NCI-H82 (cell line): ENCODE measurements at regions not wholly inside any gene's neighbourhood (a gene's known extent, or its start where the extent isn't known, plus 50 kb on each side); places are given as distances from the start of the nearest gene placed in this dataset.
A peak's percentile ranks its signal among the peaks of the same experiment; 100 is the strongest.
"Not testable (repeated sequence)": the region's sequence is repeated elsewhere in the genome, so short reads cannot be mapped to it uniquely, and the experiment has no call there.

ENCODE experiments used
- DNase-seq: peaks from one replicate; lab custom pipeline; 2025; lab: John Stamatoyannopoulos, UW

DNA sequence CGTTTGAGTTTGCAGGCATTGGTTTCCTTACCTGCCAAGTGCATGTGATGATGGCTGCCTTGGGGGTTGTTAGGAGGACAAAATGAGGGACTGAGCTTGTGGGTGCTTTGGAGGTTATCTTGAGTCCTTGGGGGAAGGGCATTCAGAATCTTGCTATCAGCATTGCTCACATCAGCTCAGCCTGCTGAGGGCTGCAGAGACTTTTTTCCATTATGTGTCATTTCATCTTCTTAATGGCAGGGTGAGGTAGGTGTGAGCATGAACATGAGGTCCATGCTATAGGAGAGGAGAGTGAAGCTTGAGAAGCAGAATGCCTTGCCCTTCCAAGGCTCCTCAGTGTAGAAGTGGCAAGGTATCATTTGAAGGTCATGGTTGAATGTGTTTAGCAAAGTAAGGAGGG lies 112.3 kb downstream of the MIAT start:
- no peak for DNase-seq

DNA sequence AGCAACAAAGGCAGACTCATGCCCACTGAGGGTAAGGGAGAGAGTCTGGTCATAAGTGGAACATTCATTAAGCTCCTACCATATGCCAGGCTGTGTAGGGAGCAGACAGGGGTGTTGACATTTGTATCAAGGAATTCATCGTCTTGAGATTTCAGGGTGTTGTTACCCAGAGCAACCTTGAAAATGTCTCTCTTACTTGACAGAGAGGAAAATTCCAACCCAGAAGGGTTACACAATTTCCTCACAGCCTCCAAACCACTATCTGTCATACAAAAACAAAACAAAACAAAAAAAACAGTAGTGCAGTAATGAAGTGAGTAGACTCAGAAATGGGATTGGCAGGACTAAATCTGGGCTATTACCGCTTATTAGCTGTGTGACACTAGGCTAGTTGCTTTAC lies 113.2 kb downstream of the MIAT start:
- no peak for DNase-seq

DNA sequence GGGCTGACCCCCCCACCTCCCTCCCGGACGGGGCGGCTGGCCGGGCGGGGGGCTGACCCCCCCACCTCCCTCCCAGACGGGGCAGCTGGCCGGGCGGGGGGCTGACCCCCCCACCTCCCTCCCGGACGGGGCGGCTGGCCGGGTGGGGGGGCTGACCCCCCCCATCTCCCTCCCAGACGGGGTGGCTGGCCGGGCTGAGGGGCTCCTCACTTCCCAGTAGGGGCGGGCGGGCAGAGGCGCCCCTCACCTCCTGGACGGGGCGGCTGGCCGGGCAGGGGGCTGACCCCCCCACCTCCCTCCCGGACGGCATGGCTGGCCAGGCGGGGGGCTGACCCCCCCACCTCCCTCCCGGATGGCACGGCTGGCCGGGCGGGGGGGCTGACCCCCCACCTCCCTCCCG lies 115.7 kb downstream of the MIAT start:
- not testable (repeated sequence) for DNase-seq

DNA sequence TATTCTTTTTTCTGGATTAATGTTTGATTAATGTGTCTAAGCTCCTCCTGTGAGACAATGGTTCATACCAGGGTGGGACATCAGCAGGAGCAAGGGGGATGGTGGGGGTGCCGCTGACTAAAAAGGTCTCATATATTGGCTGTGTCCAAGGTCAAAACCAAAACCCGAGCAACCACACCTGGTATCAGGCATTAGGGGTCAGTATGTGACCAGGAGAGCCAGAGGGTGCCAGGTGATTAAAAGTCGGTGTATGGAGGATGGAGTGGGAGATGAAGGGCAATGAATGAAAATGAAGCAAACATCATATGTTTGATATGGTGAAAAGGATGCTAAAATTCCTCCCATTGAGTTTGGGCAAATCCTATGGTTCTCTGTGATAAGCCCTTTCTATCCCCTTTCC lies 118.0 kb downstream of the MIAT start:
- no peak for DNase-seq

DNA sequence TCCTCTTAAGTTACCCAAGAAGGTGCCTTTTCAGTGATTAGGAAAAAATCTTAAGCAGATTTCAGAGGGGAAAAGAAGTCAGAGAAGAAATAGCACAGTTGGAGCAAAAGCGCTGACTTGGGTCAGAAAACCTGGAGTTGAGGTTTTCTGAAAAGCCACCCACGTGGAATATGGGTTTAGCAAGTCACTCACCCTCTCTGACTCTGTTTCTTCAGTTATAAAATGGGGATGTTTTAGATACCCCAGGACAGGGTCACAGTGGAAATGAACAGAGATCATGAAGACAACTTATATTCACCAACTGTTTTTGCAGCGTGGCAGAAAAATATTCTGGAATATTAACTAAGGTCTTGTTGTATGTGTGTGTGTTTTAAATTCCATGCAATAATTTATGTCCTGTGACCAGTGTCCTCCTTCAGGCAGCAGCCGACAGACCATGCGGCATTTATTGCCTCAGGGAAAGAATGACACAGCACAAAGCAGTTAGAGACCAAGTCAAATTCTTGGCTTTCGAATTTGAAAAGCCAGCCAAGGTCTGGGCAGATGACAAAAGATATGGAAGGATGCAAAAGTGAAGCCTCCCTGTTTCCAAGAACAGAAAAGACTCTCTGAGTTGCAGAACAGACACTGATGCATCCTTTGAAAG lies 119.9 kb downstream of the MIAT start:
- DNase-seq = no peak

DNA sequence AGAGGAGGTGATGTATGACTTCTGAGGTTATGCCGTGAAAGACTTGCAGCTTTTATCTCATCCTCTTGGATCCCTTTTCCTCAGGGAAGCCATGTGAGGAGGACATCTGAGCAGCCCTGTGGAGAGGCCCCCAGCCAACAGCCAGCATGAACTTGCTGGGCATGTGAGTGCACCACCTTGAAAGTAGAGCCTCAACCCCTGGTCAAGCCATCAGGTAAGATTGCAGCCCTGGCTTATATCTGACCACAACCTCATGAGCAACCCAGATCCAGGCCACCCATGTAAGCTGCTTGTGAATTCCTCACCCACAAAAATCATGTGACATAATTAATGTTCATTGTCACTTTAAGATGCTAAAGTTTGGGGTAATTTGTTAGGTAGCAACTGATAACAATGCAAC lies 121.0 kb downstream of the MIAT start:
- DNase-seq = no peak

DNA sequence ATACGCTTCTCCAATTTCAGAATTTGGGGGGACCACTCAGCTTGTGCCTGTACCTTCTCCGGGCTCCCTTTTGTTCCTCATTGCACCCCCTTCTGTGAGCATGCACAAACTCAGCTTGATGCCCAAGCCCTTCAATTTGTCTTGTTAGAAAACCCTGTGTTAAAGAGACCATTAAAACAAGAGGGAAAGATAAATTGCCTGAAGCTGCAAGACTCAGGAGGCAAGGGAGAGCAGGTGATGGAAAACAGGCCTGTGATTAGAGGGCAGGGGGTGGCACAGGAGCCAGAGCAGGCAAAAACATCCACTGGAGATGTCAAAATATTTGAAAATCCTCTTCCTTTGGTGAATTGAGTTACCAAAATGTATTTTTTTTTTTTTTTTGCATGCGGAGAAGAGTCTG lies 121.7 kb downstream of the MIAT start:
- DNase-seq = no peak

DNA sequence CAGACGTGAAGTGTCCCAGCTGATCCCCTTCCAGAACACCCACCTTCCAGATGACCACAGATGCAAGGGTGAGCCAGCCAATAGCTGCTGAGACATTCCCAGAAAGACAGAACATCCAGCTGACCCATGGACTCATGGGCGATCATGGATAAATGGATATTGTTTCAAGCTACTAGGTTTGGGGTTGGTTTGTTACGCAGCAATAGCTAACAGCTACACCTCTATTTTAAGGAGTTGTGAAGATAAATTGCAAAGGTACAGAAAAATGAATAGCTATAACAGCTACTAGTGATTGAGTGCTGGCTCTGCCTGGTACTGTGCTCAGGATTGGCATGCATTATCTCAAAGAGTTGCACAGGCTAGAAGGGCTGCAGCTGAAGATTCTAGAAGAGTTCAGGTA lies 122.5 kb downstream of the MIAT start:
- DNase-seq = no peak

DNA sequence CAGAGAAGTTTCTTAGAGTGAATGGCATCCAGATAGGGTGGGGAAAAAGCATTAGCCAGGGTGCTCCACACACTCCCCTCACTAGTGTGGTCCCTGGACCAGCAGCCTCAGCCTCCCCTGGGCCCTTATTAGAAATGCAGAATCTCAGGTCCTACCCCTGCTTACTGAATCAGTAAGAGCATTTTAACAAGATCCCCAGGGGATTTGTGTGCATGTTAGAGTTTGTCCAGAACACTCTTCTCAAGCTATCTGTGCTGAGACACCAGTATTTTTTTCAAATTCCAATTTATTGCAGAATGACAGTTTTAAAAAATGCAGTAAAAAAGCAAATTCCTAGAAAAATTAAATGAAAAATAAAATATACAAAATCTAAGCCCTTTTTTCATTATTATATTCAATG lies 123.1 kb downstream of the MIAT start:
- no peak for DNase-seq

DNA sequence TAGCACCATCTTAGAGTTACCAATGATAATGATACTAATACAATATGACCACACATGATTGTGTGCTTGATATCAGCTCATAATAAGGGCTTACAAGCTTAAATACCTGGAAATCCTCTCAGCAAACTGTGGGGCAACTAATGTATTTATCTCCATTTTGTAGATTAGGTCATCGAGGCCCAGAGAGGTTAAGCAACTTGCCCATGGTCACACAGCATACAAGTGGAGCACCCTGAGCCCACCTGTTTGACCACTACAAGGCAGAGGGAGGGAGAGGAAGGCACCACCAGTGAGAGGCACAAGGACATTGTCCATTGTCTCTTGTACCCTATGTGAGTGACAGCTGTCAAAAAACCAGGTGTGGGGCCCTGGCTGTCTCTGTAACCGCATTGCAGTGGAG lies 123.7 kb downstream of the MIAT start:
- no peak for DNase-seq

DNA sequence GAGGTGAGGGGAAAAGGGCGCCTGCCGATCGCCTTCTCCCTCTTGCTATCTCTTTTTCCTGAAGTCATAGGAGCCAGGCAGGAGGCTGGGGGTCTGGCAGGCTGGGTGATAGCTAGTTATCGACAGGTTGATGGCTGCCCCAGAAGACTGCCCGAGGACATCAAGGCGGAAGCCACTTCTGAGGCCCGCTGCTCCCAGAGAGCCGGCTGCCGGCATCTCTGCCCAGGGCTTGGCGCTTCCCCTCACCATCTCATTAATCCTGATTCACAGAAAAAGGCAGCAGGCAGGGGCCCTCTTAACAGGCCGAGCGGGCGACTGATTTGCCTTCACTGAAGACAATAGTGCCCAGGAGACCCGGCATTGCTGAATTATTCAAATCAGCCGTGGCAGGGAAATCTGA lies 124.2 kb downstream of the MIAT start:
- no peak for DNase-seq

DNA sequence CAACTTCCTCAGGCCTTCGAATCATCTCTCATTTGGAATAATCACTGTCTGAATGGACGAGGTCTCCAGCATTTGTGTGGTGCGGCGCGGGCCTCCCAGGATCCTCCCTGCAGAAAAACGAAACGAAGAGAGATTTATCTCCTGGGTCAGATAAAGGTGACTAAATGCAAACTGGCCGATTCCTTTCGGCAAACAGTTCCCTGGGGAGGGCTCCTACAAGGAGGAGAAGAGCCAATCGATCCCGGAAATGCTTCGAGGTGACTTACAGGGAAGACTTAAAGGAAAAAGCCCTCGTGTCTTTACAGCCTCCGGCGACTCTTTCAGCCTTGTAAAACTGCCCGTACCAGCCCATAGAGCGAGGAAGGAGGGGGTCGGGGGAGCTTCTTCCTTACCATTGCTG lies 126.5 kb downstream of the MIAT start:
- DNase-seq = no peak

DNA sequence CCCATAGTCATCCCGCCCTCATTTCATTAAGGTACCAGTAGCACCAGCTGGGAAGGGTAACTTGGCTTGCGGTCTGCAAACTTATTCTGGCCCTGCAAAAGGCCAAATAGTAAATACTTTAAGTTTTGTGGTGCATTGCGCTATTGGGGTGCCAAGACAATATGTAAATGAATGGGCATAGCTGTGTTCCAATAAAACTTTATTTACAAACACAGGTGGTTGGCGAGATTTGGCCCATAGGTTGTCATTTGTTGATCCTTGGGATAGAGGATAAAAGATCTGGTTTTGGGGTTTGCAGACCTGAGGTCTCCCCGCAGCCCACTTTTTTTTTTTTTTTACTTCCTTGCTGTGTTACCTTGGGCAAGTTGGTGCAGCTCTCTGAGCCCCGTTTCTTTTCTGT lies 127.4 kb downstream of the MIAT start:
- DNase-seq = no peak

DNA sequence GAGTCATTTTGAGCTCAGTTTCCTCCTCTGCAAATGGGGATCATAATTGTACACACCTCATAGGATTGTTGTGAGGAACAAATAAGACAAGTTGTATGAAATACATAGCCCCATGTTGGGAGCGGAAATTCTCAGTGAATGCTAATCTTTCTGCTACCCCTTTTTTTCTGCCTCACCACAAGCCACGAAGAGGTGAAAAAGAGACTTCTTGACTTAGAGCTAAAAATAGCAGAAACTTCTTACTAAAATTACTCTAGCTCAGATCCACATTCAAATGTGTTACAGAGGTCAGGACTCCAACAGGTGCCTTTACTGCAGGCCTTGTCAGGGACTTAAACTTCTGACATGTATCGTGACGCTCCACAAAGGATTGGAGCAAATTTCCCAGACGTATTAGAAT lies 128.5 kb downstream of the MIAT start:
- no peak for DNase-seq

DNA sequence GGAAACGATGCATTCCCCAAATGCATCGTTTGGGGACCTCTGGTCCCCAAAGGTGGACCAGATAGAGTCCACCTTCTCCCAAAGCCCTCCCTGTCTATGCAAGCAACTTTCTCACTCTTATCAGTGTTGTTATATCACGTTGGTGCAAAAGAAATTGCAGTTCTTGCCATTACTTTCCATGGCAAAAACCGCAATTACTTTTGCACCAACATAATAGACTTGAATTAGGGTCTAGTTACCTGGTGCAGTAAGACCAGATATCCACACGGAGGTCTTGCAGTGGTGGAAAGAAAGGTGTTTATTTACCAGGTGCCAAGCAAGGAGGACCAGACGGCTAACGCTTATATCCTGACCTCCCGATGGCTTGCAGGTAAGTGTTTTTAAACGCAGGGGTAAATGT lies 129.0 kb downstream of the MIAT start:
- DNase-seq = no peak

DNA sequence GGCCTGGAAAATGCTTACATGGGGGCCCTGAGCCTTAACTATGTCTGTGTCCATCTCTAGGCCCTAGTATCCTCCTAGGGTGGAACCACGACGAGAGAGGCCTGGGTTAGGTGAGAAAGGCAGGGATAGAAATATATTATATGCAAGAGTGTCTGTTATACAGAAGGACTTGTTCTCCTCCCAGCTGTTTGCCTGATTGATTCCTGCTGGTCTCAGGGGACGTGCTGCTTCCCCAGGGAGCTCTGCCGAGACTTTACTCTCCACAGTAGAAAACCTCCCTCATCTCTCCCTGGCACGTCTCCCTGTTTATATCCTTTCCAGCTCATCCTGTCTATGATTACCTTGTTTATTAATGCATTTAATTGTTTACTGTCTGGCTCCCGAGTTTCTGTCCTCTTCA lies 132.6 kb downstream of the MIAT start:
- peak; percentile 3 for DNase-seq

DNA sequence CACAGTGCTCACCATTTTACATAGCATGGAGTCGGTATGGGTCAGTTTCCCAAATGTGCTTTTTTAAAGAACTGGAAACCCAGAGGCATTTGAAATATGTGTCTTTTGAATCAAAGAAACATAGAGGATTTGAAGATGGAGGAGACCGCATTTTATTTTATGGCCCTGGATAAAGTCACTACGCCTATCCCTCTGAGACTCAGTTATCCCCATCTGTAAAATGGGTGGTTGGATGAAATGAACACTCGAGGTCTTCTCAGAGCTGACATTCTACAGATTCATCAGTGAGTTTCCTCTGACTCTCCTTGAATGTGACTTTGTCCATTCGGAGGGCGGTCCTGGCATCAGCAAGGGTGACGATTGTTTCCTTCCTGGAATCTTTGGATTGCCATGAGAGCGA lies 135.1 kb downstream of the MIAT start:
- DNase-seq = no peak

DNA sequence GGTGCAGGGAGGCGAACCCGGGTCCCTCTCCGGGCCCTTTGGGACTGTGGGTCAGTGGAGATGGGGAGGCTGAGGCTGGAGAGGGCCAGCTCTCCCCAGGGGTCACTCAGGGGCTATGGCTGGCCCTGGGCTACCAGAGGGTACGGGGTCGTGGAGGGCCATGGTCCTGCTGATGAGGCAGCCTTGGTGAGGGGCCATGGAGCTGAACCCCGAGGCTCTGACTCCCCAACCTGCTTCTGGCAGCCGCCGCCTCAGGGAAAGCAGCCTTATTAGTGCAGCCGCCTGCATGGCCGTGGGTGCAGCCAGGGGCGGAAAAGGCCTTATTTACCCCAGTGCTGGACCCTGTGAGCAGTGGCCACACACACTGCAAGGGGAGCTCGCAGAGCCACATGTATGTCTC lies 139.4 kb downstream of the MIAT start:
- no peak for DNase-seq

DNA sequence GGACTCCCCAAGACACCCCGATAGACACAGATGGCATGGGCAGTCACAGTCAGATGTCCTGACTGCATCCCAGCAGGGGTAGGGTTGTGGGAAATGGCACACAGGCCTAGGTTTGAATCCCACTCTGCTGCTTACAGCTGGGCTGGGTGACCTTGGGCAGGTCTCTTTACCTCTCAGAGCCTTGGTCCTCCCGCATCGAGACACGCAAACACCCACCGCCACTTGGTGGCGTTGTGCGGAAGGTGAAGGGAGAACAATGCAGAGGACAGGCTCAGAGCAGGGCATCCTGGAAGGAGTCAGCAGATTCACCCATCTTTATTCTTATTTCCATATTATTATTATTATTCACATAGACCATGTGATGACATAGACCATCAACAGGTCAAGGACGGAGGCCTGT lies 140.5 kb downstream of the MIAT start:
- peak; percentile 25 for DNase-seq

DNA sequence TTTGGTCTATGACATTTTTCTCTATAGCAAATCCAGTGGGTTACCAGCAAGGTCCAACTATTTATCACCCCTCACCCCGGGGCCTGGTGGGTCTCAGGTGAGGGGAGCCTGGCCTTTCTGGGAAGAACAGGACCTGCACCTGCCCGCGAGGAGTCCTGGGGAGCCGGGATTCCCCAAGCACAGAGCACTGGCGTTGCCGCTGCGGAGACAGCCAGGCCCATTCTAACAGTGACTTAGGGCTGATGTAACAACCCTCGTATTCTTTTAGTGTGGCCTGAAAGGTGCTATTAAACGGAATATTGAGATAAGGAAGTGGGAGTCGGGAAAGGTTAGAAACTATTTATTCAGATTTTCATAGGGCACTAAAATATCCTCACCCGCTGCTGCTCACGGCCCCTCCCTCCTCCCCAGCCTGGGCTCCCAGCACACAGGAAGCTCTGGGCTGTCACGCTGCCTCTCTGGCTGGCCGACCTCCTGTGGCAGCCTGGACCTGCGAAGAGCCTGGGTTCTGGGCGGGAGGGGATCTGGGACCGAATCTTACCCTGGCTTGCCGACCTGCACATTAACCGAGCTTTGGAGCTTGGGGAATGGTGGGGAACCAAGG lies 141.2 kb downstream of the MIAT start:
- no peak for DNase-seq

DNA sequence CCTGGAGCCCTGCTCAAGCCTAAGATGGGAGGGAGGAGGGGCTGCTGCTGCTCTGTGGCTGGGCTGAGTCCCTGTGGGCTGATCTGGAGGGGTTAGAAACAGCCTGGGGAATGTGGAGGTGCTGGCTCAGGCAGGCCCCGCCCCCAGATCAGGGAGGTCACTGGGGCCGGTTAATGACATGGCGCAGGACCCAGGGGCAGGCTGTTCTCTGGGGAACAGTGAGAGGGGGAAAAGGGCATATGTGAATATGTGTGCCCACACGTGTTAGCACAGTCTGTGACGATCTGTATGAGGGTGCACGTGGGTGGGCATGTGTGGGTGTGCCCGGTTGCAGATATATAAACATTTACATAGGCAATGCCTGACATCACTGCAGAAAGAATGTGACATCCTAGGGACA lies 143.5 kb downstream of the MIAT start:
- peak; percentile 4 for DNase-seq

DNA sequence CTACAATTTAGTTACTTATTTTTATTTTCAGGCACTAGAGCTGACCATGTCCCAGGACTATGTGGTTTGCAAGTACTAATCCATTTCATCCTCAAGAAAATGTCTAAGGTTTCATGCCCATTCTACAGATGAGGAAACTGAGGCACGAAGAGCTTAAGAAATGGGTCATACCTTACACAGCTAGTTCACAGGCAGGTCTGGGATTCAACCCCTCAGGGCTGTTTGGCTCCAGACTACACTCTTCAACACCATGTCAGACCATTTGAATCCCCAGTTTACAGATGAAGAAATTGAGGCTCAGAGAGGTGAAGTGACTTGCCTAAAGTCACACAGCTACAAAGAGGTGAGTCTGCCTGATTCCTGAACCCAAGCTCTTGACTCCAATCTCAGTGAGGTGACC lies 144.1 kb downstream of the MIAT start:
- DNase-seq = no peak

DNA sequence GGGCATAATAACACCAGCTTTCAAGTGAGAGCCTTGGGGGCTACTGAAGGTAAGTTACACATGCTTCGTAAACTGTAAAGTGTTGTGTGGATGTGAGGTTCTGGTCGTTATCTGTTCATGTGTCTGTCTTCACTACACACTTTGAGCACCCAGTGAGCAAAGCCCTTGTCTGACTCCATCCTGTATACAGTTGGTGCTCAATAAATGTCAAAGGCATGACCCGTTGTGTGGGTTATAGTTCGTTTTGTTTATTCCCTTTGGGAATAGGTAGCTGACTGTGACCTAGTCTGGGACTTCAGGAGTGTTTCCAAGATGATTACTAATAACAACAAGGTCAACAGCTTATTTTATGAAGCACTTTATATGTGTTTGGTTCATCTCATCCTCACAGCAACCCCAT lies 146.9 kb downstream of the MIAT start:
- no peak for DNase-seq

DNA sequence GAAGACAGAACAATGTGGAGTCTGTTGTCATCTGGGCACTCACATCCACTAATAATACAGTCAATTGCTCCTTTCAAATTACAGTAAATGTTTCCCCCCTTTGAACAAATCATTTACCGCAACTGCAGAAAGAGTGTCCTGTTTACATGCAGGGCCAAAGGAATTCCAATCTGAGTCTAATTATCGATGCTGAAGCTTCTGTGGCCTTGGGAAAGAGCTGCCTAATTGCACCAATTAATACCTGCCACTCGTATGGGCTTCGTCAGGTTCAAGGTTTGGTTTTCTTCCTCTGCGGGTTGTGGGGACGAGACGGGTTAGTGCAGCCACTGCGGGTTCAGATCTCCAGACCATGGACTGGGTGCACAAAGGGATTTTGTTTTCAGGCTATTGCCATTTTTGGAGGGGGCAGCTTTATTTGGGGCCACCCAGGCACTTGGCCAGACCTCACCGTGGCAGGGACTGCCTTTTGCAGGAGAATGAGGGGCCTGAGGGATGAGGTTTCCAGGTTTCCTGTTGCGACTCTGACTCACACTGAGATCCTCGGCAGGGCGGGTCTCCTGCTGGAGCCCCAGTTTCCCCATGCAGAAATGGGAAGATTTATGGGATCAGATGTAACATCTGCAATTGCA lies 147.6 kb downstream of the MIAT start:
- DNase-seq = no peak
